ENCODE measurements at regions not wholly inside any gene's neighbourhood (a gene's known extent, or its start where the extent isn't known, plus 50 kb on each side); places are given as distances from the start of the nearest gene placed in this dataset.

GRCh38 chr12:76627346-76628135, 68.0 kb upstream of the OSBPL8 start:
- Histone ChIP-seq H3K79me2 (ENCODE audit: insufficient read depth, low read length) (no peaks in the 10 kb centered on the region), H3K9me3 (ENCODE audit: low read depth, low read length) (no peaks in the 10 kb centered on the region), H3K4me3 (ENCODE audit: insufficient read depth, low read length) (no peak overlapping the region), H2AFZ (ENCODE audit: low read length) (no peak overlapping the region), H3K36me3 (ENCODE audit: insufficient read depth, low read length) (no peaks in the 10 kb centered on the region), H3K27me3 (ENCODE audit: insufficient read depth, low read length) (no peaks in the 10 kb centered on the region), H3K4me1 (ENCODE audit: insufficient read depth, low read length) (peaks cover 7% of the 10 kb centered on the region), H4K20me1 (ENCODE audit: insufficient read depth, low read length) (no peaks in the 10 kb centered on the region), H3K27ac (ENCODE audit: low read depth, low read length) (no peak overlapping the region), H3K4me2 (ENCODE audit: insufficient read depth, low read length) (no peak overlapping the region)
- TF ChIP-seq, protein P1, sequence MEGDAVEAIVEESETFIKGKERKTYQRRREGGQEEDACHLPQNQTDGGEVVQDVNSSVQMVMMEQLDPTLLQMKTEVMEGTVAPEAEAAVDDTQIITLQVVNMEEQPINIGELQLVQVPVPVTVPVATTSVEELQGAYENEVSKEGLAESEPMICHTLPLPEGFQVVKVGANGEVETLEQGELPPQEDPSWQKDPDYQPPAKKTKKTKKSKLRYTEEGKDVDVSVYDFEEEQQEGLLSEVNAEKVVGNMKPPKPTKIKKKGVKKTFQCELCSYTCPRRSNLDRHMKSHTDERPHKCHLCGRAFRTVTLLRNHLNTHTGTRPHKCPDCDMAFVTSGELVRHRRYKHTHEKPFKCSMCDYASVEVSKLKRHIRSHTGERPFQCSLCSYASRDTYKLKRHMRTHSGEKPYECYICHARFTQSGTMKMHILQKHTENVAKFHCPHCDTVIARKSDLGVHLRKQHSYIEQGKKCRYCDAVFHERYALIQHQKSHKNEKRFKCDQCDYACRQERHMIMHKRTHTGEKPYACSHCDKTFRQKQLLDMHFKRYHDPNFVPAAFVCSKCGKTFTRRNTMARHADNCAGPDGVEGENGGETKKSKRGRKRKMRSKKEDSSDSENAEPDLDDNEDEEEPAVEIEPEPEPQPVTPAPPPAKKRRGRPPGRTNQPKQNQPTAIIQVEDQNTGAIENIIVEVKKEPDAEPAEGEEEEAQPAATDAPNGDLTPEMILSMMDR (IDR thresholded peaks at IDR 0.05; ENCODE audit: extremely low read depth, low read depth, low read length) = no peak
- DNase-seq (ENCODE audit: insufficient read length, low spot score, missing footprints) = no peak

DNA sequence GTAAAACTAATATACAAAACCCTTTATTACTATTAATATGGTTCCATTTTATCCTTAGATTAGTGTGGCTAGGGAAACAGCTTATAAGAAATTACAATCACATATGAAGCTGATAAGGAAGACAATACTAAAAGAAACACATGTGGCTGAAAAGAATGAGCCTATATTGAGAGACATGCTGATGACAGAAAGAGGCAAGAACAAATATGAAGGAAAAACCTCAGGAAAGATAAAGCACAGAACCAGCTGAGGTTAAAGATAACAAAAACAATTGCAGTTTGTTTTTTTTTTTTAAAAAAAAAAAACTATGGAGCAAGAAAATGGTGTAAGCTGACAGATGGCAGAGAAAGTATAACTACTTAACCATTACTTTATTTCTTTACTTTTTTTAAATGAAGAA, 69.2 kb upstream of the OSBPL8 start:
- no peak overlapping the region for H2AFZ ChIP-seq (ENCODE audit: low read length)
- no peak for DNase-seq (ENCODE audit: insufficient read length, low spot score, missing footprints)
- no peaks in the 10 kb centered on the region for H3K9me3 ChIP-seq (ENCODE audit: low read depth, low read length)
- no peaks in the 10 kb centered on the region for H3K36me3 ChIP-seq (ENCODE audit: insufficient read depth, low read length)
- H4K20me1 ChIP-seq (ENCODE audit: insufficient read depth, low read length) = no peaks in the 10 kb centered on the region
- H3K27me3 ChIP-seq (ENCODE audit: insufficient read depth, low read length) = no peaks in the 10 kb centered on the region
- H3K4me2 ChIP-seq (ENCODE audit: insufficient read depth, low read length) = no peak overlapping the region
- TF ChIP-seq, protein P1 (IDR thresholded peaks at IDR 0.05; ENCODE audit: extremely low read depth, low read depth, low read length) = no peak
- no peaks in the 10 kb centered on the region for H3K79me2 ChIP-seq (ENCODE audit: insufficient read depth, low read length)
- H3K4me3 ChIP-seq (ENCODE audit: insufficient read depth, low read length) = no peak overlapping the region
- H3K4me1 ChIP-seq (ENCODE audit: insufficient read depth, low read length) = peaks cover 6% of the 10 kb centered on the region
- no peak overlapping the region for H3K27ac ChIP-seq (ENCODE audit: low read depth, low read length)

- Histone ChIP-seq H3K79me2 (ENCODE audit: insufficient read depth, low read length) (no peaks in the 10 kb centered on the region), H4K20me1 (ENCODE audit: insufficient read depth, low read length) (no peaks in the 10 kb centered on the region), H3K4me2 (ENCODE audit: insufficient read depth, low read length) (no peak overlapping the region), H3K36me3 (ENCODE audit: insufficient read depth, low read length) (no peaks in the 10 kb centered on the region), H2AFZ (ENCODE audit: low read length) (no peak overlapping the region), H3K27me3 (ENCODE audit: insufficient read depth, low read length) (no peaks in the 10 kb centered on the region), H3K9me3 (ENCODE audit: low read depth, low read length) (no peaks in the 10 kb centered on the region), H3K4me1 (ENCODE audit: insufficient read depth, low read length) (peaks cover 2% of the 10 kb centered on the region), H3K4me3 (ENCODE audit: insufficient read depth, low read length) (no peak overlapping the region), H3K27ac (ENCODE audit: low read depth, low read length) (no peak overlapping the region)
- TF ChIP-seq, protein P1 (IDR thresholded peaks at IDR 0.05; ENCODE audit: extremely low read depth, low read depth, low read length) = no peak
- DNase-seq (ENCODE audit: insufficient read length, low spot score, missing footprints) = no peak
Observed at GRCh38 chr12:76631741-76632140, 72.2 kb upstream of the OSBPL8 start.

GRCh38 chr12:76633415-76633814, 73.8 kb upstream of the OSBPL8 start:
- no peak overlapping the region for H3K4me2 ChIP-seq (ENCODE audit: insufficient read depth, low read length)
- H3K36me3 ChIP-seq (ENCODE audit: insufficient read depth, low read length) = no peaks in the 10 kb centered on the region
- H3K4me3 ChIP-seq (ENCODE audit: insufficient read depth, low read length) = no peak overlapping the region
- DNase-seq (ENCODE audit: insufficient read length, low spot score, missing footprints) = no peak
- H2AFZ ChIP-seq (ENCODE audit: low read length) = no peak overlapping the region
- H3K27me3 ChIP-seq (ENCODE audit: insufficient read depth, low read length) = no peaks in the 10 kb centered on the region
- no peaks in the 10 kb centered on the region for H3K9me3 ChIP-seq (ENCODE audit: low read depth, low read length)
- TF ChIP-seq, protein P1 (IDR thresholded peaks at IDR 0.05; ENCODE audit: extremely low read depth, low read depth, low read length) = no peak
- H3K4me1 ChIP-seq (ENCODE audit: insufficient read depth, low read length) = peaks cover 6% of the 10 kb centered on the region
- no peak overlapping the region for H3K27ac ChIP-seq (ENCODE audit: low read depth, low read length)
- H4K20me1 ChIP-seq (ENCODE audit: insufficient read depth, low read length) = no peaks in the 10 kb centered on the region
- no peaks in the 10 kb centered on the region for H3K79me2 ChIP-seq (ENCODE audit: insufficient read depth, low read length)
